HG02981 (cell line): ENCODE measurements at regions not wholly inside any gene's neighbourhood (a gene's known extent, or its start where the extent isn't known, plus 50 kb on each side); places are given as distances from the start of the nearest gene placed in this dataset.

Experiments
- ATAC-seq: cut with Tn5 transposase; IDR thresholded peaks from one replicate; pipeline ENCODE4 v1.9.1; 2021; ENCODE audit warnings: mild to moderate bottlenecking, moderate library complexity; ENCODE audit not compliant: unreplicated experiment

- no peak for ATAC-seq
Measured at GRCh38 chr4:115376866-115377265, 263.4 kb upstream of the NDST4 start.

DNA sequence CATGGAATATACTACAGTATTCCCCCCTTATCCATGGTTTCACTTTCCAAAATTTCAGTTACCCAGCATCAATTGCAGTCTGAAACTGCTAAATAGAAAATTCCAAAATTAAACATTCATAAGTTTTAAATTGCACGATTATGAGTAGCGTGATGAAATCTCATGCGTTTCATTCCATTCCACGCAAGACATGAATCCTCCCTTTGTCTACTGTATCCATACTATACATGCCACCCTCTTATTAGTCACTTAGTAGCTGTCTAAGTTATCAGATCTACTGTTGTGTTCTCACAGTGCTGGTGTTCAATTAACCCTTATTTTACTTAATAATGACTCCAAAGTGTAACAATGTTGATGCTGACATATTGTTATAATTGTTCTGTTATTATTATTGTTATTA is 261.2 kb upstream of the NDST4 start:
- ATAC-seq: no peak

DNA sequence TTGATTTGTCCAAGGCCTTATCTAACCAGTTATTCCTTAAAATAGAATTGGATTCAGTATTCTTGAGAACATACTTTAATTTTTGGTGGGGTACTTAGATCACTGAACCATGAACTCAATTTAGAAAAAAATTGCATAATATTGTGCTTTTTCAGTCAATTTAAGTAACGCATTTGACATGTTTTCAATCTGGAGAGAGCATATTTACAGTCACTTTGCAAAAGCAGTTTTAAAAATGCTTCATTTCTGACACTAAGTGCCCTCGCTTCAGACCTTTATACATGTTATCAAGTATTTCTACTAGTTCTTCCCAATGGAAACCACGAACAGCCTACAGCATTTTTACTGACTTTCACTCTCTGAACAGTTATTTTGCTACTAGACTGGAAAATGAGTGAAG is 257.1 kb upstream of the NDST4 start:
- ATAC-seq: no peak

DNA sequence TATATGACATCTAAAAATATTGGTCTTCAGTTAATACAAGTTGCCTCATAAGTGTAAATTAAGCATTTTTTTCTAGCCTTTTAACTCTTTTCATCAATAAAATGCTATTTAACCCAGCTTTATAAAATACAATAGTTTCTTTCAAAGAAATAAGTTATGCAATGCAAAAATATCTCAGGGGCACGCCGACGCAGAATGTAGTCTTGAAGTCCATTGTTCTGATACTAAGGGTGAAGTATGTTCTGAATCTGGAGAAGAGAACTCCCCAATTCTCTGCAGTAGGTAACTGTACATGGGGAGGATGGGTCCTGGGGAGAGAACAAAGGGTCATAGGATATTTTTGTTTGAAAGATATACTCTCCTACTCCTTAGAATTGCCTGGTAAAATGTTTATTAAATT is 256.6 kb upstream of the NDST4 start:
- ATAC-seq: no peak

GRCh38 chr4:115366390-115366789 is 253.0 kb upstream of the NDST4 start:
- ATAC-seq: no peak

GRCh38 chr4:115365185-115365584 is 251.8 kb upstream of the NDST4 start:
- no peak for ATAC-seq

DNA sequence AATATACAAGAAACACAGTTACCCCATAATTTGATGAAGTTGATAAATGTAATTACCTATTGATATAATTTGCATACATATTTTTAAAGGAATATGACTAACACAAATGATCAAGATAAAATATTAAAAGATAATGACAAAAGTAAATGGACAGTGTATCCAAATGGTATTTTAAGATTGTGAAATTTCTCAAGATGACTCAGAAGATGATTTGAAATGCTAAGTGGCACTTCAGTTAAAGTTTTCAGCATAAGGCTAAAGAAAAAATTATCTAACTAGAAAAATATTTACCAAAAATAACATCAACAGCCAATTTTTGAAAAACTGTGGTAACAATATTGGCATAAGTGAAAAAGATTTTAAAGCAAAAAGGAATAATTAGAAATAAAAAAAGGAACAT is 248.4 kb upstream of the NDST4 start:
- no peak for ATAC-seq

GRCh38 chr4:115360431-115360830 is 247.0 kb upstream of the NDST4 start:
- no peak for ATAC-seq

DNA sequence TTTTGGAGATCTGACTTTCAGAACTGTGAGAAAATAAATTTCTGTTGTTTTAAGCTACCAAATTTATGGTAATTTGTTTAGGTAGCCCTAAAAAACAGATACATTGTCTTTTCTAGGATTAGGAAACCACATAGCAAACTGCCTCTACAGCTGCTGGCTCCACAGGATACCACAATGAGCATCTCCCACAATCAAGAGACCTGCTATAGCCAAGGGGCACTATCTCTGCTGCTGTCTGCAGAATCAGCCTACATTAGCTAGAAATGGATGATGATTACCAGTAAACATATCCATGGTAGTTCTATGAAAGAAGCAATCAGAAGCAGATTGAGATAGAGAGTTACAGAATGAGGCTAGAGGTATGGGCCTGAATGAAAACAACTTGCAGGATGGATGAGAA is 244.4 kb upstream of the NDST4 start:
- no peak for ATAC-seq

GRCh38 chr4:115356176-115356575 is 242.8 kb upstream of the NDST4 start:
- ATAC-seq: no peak

DNA sequence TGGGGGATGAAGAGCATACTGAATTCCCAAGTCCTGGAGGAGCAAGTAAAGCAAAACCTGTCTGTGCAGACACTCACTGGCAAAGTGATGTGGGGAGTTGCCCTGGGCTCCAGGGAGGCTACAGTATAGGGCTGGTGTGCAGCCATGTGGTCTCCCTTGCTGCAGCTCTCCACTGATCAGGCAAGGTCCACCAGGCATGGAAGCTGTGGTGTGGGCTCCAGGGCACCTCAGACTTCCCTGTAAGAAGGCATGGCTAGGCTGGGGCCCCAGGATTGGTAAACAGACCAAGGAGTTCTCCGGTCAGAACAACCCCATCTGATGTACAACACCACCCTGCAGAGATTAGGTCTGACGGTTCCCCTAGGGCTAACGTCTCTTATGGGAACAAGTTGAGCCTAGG is 241.9 kb upstream of the NDST4 start:
- ATAC-seq: no peak

- ATAC-seq: no peak
Measured at GRCh38 chr4:115353370-115353769, 239.9 kb upstream of the NDST4 start.

DNA sequence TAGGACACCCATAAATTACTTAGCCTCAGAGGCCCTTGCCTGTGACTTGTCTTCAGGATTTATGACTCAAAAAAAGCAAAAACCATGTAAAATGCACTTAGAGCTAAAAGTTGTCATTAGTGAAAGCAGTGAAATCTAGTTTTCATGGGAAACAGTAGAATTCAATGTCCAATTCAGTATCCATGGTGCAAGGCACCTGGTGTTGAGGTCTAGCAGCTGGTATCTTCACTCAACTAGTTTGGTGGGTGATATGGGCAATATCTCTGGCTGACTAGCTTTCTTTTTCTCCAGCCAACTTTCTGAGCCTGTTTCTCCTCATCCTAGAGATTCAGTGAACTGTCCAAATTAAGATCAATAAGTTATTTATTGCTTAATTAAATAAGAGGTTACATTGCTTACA is 229.8 kb upstream of the NDST4 start:
- no peak for ATAC-seq

DNA sequence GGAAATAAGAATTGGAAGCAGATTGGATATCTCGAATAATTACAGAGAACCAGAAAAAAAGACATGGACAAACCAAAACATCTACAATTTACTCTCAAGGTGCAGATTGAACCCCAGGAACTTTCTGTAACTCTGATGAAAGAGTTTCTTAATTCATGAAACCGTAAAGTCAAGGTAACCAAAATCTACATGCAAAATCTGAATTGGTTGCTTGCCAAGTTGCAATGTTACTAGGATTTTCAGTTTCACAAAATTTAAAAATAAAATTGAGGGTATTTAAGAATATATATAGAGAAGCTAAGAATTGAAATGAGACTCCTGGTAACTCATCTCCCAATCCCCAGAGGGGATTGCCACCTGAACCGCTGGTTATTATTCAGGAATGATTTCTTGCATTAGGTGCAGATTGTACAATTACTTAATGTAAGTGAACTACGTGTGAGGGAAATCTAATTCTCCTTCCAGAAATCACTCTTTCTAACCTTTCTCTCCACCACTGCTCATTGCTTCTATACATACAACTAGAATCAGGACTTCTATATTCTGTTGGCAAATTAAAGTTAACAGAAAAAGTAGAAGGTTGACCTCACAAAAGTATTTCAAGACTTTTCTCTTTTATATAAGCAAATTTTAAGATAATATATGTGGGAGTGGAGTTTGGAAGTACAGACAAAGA is 221.5 kb upstream of the NDST4 start:
- ATAC-seq: peak; percentile 72

DNA sequence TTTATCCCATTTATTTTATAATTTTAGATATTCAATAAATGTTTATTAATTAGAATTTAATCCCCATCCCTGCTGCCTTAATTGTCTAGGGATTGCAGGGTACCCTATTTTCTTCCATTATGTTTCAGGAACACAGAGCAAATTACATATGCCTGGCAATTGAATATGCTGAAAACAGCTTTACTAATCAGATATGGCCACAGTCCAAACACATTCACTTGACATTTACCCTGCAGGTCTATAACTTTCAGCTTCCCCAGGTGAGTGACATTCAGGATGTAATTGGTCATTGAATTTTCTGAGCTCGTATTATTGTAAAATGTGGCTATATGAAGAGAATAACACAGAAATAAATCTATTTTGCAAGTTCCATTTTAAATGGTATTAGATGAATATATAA is 218.7 kb upstream of the NDST4 start:
- no peak for ATAC-seq

DNA sequence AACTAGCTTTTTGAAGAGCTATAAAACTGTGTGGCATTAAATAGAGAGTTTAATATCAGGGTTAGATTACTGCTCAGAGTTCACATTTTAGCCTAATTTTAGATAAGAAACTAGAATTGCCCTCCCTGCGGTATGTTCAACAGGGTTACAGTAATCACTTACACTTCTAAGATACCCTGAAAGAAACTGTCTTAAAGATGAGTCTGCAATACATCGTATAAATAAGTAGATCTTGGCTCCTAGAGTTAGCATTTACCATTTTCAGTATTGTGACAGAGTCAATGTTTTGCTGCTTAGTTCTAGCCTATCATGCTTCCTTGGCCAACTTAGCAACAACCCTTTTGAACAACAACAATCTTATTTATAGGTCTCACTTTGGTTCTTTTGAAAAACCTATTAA is 217.8 kb upstream of the NDST4 start:
- no peak for ATAC-seq

- no peak for ATAC-seq
Measured at GRCh38 chr4:115325836-115326235, 212.4 kb upstream of the NDST4 start.

DNA sequence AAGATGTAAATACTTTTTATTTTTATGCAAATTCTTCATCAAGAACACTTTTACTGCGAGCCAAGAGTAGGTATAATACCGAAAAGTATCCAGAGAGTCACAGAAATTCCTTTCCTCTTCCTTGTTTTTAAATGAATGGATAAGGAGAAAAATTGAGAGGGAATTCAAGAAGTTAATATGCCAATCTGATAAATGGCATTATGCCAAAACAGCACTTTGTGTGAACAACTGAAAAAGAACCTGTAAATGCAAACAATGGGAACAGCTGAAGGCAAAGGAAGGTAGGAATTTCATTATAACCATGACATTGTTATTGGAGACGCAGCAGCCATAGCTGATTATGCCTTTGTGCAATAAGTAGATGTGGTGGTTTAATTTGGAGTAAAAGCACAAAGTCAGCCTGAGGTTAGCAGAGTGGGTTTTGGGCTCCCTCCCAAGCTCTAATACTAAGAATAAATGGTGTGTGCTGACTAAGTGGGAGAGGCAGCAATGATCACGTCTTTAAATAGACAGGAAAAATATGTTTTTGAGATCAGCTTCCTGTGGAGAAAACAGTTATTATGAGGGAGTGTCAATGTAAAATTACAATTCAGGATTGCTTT is 209.8 kb upstream of the NDST4 start:
- ATAC-seq: no peak

DNA sequence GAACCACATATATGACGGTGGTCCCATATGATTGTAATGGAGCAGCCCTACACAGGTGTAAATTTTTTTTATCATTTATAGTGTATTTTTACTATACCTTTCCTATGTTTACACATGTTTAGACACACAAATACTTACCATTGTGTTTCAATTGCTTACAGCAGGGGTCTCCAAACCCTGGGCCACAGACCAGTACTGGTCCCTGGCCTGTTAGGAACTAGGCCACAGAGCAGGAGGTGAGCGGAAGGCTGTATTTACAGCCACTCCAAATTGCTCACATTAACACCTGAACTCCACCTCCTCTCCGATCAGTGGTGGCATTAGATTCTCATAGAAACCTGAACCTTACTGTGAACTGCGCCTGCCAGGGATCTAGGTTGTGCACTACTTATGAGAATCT is 201.8 kb upstream of the NDST4 start:
- no peak for ATAC-seq

GRCh38 chr4:115310641-115311040 is 197.2 kb upstream of the NDST4 start:
- no peak for ATAC-seq

- ATAC-seq: no peak
Measured at GRCh38 chr4:115294717-115295116, 181.3 kb upstream of the NDST4 start.

DNA sequence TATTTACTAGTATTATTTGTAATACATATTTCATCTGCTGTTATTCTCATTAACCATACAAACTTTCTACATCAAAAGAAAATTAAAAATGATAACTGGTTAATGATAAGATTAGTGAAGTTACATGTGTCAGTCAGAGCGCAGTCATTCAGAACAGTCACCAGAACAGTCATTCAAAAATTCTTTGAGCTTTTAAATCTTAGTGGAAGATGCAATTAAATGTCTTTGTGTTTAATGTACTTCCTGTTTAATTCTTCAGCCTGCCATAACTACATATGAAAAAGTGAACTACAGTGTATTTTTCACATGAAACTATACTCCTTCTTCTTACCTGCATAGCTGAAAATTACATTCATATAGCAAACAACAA is 179.7 kb upstream of the NDST4 start:
- ATAC-seq: no peak
